ENCODE measurements at regions not wholly inside any gene's neighbourhood (a gene's known extent, or its start where the extent isn't known, plus 50 kb on each side); places are given as distances from the start of the nearest gene placed in this dataset.

- TF ChIP-seq POLR2AphosphoS5 (IDR thresholded peaks at IDR 0.05; ENCODE audit: low read depth, low read length) (no peak), TAF1 (IDR thresholded peaks at IDR 0.05; ENCODE audit: borderline replicate concordance, insufficient read depth, low read length) (no peak)
Observed at GRCh38 chr14:71214241-71214640, 307.0 kb downstream of the PCNX1 start.
